Sciatic nerve (tissue), 2 donors: ENCODE measurements at regions not wholly inside any gene's neighbourhood (a gene's known extent, or its start where the extent isn't known, plus 50 kb on each side); places are given as distances from the start of the nearest gene placed in this dataset.
"Not testable (repeated sequence)": the region's sequence is repeated elsewhere in the genome, so short reads cannot be mapped to it uniquely, and the experiment has no call there.

Experiments used
- ATAC-seq: fragments of 200-7000 bp; cut with Tn5 transposase; one replicate; pipeline ENCODE4 v1.9.1; 2020; ENCODE audit warnings: mild to moderate bottlenecking, moderate library complexity
- DNase-seq: peaks from one replicate; pipeline ENCODE4 v3.0.0-alpha.2; 2020; ENCODE audit warnings: low spot score
- intact Hi-C: fragments of 100-400 bp; cut with DNase I; formaldehyde crosslinking; loops from one replicate; pipeline ENCODE4 v1.14.2; 2022
- donor health status: DM: no; HTN: no; CAD: no.
- donor health status: DM: no; HTN: no; CAD: no.

DNA sequence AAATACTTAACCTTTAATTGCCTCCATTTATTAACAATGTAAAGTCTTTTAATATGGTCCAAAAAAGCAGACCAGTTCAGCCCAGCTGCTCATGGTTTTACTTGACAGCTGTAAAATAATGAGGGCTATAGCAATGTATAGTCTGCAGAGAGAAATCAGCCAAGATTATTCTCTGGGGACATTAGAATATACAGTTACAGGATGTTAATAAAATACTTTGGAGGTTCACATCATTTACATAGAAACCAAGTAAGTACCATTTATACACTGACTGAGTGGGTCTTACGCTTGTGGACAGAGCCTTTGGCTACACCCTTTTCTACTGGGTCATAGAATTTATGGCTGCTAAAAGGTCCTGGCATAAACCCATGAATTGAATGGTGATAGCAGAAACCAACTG lies 340.7 kb upstream of the CELF2 start:
- no peak for DNase-seq
- no peak for ATAC-seq
- intact Hi-C loops = no loop called here

DNA sequence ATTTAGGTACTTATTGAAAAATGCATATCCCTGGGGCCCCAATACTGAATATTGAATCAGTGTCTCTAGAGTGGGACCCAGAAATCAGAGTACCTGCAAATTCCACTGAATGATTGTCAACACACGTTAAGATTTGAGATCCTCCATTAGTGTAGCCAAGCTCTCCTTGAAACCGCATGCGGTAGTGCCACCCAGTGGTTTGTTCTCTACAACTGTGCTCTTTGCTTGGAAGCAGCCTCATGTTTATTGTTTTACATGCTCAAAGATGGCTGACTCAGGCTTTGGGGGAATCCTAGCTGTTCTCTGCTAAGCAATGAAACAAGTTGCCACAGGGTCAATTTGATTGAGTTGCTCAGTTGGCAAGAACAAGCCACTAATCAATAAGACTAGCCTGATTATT lies 340.2 kb upstream of the CELF2 start:
- DNase-seq (peak; percentile 73), ATAC-seq (peak; percentile 86)
- intact Hi-C loops = no loop called here

DNA sequence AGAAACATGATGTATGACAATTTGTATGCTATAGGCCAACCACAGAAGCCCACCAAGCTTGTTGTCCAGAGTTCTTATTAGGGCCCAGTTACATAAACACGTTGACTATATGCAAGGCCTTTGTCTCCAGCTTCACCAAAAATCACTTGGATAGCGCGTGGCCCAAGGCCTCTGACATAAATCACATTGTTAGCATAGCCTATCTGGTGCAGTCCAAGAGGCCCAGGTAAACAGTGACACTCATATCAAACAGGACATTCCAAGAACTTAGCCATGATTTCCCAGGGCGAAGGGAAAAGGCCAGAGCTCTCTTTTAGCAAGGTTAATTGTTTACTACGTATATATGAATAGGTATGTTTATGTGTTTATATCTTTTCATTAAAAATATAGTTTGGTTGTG lies 337.2 kb upstream of the CELF2 start:
- no peak for ATAC-seq
- intact Hi-C loops = no loop called here
- DNase-seq = no peak

DNA sequence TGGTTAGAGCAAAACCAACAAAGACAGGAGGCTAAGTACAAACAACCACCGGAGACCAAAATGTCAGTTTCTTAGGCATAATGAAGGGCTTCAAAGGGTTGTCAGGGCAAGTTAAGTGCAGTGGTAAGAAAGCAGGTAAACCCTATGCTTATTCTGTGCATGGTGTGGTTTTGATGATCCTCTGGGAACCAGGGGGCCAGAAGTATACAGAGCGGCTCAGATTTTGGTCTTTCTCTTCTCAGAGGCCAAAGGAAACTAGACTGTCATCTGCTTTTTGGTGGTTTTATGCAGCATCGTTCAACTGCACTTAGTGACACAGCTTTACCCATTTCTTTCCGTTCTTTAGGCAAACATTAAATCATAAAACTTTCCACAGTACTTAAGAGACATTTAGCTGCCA lies 332.7 kb upstream of the CELF2 start:
- intact Hi-C loops = no loop called here
- ATAC-seq = no peak
- DNase-seq = no peak

DNA sequence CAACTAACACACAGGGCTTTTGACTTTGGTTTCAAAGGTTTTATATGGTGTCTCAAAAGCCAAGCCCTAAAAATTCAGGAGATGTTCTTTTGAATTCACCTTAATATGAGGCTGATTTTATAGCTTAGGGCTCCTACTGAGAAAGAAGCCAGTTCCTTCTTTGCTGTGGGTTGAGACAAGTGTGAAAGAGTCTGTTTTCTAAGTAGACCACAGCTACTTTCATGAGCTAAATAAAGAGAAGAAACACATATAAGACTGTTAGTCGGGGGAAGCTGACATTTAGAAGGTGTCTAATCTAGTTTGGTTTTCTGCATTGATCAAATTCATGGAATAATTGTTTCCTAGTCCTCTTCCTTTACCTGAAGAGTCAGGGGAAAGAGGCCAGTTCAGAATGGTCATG lies 332.1 kb upstream of the CELF2 start:
- DNase-seq = no peak
- no peak for ATAC-seq
- intact Hi-C loops = no loop called here

DNA sequence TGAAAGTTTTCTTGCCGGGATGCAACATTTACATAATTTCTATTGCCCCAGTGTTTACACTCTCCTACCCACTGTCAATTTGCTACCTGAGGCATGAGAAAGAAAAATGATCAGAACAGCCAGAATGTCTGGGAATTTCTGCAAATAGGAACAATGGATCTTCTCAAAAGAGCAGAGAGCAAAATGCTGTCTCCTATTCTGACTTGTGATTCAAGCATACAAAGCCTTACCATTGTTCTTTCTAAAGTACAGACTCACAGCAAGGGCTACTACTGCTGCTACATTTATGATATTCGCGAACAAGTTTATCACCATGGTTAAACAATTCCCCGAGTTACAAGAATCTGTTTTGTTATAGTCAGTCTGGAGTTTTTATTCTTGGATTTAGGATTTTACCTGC lies 329.9 kb upstream of the CELF2 start:
- no peak for ATAC-seq
- DNase-seq = no peak
- intact Hi-C loops = no loop called here

DNA sequence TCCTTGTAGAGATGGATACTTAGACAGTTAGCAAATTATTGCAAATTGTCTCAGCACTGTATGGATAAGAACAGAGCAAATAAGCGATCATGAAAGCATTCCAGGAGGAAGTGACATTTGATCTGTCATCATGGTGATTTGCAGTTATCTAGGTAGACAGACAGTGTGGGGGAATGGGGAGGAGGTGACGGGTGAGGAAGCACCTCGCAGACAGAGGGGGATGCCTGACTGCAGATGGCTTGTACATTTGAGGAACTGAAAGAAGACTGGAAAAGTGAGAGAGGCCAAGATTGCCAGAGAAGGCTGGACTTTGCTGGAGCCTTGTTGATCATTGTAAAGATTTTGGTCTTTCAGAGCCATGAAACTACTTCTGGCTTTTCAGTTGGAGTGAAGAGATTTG lies 318.2 kb upstream of the CELF2 start:
- DNase-seq = no peak
- intact Hi-C loops = no loop called here
- no peak for ATAC-seq

DNA sequence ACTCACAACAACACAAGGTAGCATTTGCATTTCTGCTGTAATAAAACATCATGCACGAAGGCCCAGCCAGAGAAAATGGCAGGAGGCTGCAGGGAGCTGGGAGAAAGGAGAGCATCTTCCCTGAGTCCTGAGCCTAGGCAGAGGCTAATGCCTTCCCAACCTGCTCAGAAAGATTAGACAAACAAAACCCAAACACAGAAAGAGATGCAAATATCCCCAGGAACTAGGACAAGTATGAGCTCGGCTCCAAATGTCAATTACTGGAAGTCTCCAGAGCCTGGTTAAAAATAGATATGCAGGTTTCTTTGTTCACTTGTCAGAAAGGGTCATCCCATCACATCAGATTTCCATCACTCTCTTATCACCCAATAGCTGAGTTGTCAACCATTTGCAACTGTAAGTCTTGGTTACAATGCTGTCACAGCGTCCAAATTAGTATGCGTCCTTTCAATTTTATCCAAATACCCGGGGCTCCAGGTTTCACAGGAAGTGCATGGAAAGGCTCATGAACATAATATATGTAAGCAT lies 316.5 kb upstream of the CELF2 start:
- no peak for DNase-seq
- intact Hi-C loops = no loop called here
- no peak for ATAC-seq

DNA sequence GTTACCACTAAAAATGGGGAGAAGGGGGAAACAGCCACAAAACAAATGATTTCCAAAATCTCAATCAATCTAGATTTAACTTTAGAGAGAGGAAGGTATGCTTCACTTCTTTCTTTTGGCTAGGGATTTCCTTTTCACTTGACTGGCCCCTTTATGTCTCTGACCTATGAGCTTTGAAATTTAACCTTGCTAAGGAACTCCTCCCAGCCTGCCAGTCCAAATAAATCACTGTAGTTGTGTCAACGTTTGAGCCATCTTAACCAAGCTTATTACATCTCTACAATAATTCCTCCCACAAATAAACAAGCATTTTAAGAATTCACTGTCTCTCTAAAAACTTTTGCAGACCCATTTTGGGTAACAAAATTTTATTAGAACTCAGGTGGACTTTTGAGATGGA lies 315.5 kb upstream of the CELF2 start:
- no peak for ATAC-seq
- intact Hi-C loops = no loop called here
- DNase-seq = no peak

DNA sequence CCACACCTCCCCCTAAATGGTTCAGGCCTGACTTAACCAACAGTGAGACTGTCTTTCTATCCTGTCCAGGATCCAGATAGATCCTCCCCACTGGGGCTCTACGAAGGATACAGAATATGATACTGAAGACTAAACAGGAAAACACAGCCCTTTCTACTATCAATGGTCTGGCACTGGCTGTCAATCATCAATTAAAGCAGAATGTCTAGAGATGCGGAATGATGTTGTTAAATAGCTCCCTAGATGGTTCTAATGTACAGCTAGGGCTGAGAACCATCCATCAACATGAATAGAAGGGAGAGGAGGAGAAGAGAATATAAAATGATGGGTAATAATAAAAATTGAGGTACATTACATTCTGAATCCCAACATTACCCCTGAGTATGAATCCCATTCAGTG lies 314.3 kb upstream of the CELF2 start:
- intact Hi-C loops = no loop called here
- ATAC-seq = no peak
- DNase-seq = no peak

DNA sequence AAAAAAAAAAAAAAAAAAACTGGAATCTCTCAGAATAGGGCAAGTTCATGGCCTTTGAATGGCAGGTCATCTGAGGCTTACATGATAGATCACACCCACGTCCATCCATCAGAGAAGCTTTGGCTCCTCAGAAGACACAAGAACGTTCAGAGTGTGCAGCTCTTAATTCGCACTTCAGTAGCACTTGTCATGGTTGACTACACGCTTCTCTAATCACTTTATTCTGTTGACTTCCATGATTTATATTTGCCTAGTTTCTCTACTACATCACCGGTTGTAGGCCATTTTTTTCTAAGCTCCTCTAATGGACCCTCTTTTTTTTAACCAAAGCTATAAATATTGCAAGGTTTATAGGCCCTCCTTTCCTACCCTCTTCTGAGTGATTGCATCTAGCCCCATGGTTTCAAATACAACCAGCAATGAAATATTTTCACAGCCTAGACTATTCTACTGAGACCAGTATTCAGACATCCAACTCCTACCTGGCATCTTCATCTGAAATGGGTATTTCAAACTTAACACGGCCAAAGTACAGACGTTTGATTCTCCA lies 305.4 kb upstream of the CELF2 start:
- ATAC-seq (no peak), DNase-seq (no peak)
- intact Hi-C loops = no loop called here

DNA sequence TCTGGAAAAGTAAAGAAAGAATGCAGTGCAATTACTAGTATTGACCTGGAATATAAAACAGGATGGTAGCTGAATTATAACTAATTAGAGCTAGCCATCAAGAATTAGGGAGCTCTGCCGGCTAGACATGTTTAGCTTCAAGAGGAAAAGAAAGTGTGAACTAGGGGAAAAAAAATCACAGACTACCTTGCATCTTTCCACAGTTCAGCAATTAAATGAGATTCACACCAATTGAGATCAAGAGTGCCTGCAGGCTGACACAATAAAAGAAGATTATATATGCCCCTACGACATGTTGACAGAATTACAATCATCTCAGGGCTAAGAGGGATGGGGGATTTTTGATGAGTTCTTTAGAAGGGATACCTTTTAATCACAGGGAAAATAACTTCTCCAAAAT lies 303.3 kb upstream of the CELF2 start:
- no peak for DNase-seq
- intact Hi-C loops = no loop called here
- ATAC-seq = no peak

DNA sequence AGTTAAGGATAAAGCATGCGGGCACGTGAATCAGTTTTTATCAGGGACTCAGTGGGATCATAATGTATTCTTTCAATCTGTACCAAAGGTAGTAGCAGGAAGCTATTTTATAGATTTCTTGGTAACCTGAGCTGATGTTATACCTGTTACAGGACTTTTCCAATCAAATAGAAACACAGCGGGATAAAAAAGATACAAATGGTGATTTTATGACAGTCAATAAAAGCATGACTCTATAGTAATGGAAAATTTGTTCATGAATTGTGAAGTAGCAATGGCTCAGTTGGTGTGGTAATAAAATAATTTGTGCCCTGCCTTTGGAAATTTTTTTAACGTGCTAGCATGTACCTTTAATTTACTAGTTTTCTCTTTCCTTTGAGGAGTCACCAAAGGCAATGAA lies 300.7 kb upstream of the CELF2 start:
- intact Hi-C loops = no loop called here
- no peak for ATAC-seq
- DNase-seq = no peak

DNA sequence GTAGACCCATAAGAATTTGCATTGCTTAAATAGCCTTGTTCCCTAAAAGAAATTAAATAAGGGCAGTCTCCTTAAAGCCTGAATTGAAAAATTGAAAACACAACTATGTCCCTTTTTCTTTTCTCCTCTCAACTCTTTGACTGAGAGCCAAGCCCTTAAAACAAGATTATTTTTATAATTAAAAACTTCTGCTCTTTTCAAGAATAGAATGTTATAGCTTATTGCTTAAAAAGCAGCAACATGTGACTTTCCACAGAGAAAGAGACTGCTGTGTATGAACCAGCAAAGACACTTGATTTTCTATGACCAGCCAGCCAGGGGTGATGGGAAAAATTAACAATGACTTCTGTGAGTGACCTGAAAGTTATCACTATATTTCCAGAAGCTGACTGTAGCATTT lies 295.2 kb upstream of the CELF2 start:
- intact Hi-C loops = no loop called here
- peak; percentile 80 for ATAC-seq
- no peak for DNase-seq

DNA sequence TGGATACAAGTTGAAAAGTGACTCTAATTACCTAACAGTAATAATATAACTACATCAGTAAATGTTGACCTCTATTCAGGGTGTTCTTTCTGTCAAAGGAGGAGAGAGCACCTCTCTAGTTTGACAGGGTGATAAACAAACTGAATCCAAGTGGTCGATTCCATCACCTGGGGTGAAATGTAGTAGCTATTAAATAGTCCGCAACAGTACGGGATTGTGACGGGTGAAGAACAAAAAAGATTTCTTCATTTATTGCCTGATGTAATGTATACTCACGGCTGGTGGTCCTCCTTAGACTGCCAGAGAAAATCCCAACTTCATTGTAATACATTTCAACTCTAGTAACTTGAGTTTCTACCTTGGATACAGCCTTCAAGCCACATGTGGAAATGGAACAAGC lies 292.5 kb upstream of the CELF2 start:
- DNase-seq (no peak), ATAC-seq (no peak)
- intact Hi-C loops = no loop called here

DNA sequence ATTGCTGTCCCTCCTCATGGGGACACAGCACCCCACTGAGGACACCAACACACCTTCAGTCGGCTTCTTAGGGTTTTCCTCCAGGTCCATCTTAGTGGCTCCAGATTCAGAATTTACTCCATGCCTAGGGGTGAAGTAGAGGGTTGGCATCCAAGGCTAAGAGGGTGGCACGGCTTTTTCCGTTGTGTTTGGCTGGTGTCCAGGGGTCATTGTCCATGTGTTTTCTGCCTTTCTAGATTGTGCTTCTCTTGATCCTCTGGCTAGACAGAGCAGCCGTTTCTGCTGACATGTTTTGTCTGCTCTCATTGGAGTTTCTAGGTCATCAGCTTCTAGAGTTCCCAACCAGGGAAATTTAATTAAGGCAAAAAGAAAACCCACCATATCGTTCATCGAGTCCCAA lies 291.6 kb upstream of the CELF2 start:
- no peak for DNase-seq
- no peak for ATAC-seq
- intact Hi-C loops = no loop called here

DNA sequence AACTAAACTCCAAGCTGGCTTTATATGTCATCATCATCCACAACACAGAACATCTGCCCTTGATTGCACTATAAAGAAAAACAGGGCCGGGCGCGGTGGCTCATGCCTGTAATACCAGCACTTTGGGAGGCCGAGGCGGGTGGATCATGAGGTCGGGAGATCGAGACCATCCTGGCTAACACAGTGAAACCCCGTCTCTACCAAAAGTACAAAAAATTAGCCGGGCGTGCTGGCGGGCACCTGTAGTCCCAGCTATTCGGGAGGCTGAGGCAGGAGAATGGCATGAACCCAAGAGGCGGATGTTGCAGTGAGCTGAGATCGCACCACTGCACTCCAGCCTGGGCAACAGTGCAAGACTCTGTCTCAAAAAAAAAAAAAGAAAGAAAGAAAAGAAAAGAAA lies 290.3 kb upstream of the CELF2 start:
- DNase-seq, intact Hi-C loops, ATAC-seq: not testable (repeated sequence)

DNA sequence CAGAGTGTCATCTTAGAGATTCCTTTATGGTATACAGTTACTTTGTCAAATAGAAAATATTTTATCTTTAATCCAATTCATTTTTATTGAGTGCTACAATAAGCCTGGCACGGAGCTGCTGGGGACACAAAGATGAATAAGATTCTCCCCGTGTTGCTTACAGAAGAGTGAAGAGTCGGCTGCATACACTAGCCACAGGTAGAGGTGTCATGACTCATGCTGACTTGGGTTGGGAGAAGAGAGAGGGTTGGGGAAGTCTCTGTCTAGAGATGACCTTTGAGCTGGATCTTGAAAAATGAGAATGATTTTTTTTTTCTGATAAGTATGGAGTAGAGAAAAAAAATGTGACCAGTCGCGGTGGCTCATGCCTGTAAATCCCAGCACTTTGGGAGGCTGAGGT lies 289.9 kb upstream of the CELF2 start:
- intact Hi-C loops = no loop called here
- DNase-seq (no peak), ATAC-seq (no peak)

DNA sequence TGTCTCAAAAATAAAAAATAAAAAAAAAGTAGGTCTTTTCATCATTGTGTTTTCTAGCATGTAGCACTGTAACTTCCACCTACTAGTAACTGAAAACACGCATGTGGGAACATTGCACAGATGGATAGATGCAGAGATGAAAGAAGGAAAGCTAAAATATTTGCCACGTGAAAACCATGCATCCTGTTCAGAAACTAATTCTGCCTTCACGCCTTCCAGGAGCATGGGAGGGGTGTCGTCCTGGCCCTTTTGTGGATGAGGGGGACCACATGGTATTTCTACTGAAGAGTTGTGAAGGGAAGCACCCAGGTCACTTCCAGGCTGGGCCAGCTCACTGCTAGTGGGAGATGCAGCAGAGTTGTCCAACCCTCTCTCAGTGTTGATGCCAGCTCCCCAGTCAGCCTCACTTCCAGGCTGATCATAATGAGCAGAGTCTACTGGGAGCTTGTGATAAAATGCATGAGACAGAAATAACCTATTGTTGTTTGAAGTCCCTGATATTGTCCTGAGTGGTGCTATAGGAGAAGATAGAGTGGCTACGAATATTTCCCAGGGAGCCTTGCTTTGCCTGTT lies 287.1 kb upstream of the CELF2 start:
- DNase-seq = no peak
- intact Hi-C loops = loop anchor here (10.0 kb wide), 1 partner anchor 1236 kb away; no protein-coding TSS in a partner anchor
- ATAC-seq = no peak

DNA sequence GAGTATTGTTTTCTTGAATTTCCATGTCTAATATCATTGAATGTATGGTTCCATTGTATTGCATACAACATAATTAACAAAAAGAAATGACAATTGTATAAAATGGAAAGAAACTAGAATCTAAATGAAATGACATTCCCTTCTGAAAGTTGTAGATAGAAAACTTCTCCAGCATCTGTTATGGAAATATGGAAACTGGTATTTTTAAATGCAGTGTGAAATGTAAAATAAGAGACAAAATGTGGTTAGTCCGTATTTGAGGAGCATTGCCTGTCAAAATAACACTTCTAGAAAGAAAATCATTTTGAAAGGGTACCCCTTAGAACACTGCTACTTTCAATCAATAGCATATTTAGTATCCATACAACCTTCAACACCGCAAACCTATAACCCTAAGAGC lies 286.3 kb upstream of the CELF2 start:
- ATAC-seq (no peak), DNase-seq (no peak)
- intact Hi-C loops = loop anchor here (10.0 kb wide), 1 partner anchor 1237 kb away; no protein-coding TSS in a partner anchor

DNA sequence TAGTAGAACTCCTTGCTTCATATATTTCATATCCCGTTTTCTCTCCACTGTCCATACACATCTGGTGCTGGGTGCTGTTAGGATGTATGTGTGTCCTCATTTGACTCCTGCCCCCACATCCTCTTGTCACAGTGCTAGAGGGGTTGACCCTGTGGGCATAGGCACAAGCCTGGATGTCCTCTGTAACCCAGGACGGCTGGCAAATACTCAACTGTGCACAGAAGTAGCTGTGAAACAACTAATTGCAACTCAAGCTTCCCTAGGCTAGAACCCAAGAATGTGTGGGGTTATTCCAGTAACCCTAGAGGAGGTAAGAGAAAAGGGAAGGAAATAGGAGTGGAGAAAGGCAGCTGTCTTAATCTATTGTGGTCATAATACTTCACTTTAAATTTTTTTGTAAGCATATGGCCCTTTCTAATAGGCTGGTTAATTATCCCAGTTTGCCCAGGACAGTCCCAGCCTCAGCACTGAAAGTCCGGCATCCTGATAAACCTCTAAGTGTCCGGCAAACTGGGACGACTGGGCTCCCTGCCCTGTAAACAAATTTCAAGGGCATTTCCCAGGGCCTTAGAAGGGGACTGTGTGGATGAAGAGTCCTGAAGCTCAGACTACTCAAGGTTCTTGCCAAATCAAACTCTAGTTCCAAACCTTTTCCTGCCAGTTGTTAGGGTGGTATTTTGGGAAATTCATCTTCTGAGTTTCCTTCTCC lies 283.2 kb upstream of the CELF2 start:
- intact Hi-C loops = loop anchor here (10.0 kb wide), 1 partner anchor 1240 kb away; no protein-coding TSS in a partner anchor
- ATAC-seq (no peak), DNase-seq (no peak)
